ENCODE measurements at regions not wholly inside any gene's neighbourhood (a gene's known extent, or its start where the extent isn't known, plus 50 kb on each side); places are given as distances from the start of the nearest gene placed in this dataset.

DNA sequence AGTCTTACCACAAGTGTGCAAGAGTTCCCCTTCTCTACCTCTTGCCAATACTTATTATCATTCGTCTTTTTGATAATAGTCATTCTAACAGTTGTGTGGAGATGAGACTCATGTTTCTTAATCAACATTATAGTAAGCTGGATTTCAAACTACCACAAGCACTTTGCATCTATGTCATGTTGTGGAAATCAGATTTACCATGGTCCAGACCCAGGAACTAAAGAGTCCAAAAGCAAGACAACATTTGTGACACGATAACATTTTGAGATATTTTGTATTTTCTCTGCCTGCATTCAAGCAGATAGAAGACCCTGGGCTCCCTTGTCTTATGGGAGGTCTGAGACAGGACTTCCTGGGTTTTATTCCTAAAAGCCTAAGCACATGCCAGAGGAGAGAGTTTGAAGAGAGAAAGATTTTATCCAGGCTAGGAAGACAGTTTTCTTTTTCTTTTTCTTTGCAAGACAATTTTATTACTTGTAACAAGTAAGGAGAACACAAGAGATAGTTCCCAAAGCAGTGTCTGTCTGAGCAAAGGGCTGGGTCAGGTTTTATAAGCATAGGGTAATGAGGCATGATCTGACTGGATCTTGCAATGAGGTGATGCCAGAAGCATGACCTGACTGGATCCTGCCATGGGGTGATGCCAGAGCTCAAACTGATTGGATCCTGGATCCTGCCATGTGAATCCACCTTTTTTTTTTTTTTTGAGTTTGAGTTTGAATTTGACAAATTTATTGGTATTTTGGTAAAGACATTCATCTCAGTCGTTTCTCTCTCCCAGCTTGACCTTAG lies 180.5 kb upstream of the HMGA2 start:
- no peaks in the 10 kb centered on the region for H3K9me3 ChIP-seq (ENCODE audit: insufficient read depth, low read depth, low read length)
- H3K4me1 Mint-ChIP-seq (ENCODE audit: low read depth, unreplicated experiment), result peaks cover 11% of the 10 kb centered on the region
- no peaks in the 10 kb centered on the region for H3K36me3 Mint-ChIP-seq (ENCODE audit: low read depth, unreplicated experiment)
- TF ChIP-seq, protein P1, sequence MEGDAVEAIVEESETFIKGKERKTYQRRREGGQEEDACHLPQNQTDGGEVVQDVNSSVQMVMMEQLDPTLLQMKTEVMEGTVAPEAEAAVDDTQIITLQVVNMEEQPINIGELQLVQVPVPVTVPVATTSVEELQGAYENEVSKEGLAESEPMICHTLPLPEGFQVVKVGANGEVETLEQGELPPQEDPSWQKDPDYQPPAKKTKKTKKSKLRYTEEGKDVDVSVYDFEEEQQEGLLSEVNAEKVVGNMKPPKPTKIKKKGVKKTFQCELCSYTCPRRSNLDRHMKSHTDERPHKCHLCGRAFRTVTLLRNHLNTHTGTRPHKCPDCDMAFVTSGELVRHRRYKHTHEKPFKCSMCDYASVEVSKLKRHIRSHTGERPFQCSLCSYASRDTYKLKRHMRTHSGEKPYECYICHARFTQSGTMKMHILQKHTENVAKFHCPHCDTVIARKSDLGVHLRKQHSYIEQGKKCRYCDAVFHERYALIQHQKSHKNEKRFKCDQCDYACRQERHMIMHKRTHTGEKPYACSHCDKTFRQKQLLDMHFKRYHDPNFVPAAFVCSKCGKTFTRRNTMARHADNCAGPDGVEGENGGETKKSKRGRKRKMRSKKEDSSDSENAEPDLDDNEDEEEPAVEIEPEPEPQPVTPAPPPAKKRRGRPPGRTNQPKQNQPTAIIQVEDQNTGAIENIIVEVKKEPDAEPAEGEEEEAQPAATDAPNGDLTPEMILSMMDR (IDR thresholded peaks at IDR 0.05; ENCODE audit: insufficient read depth, low read depth, low read length), result no peak
- no peak for TF ChIP-seq EZH2 (IDR thresholded peaks at IDR 0.05; ENCODE audit: insufficient read depth, low read length)
- H3K27ac Mint-ChIP-seq (ENCODE audit: unreplicated experiment), result peak overlapping the region; percentile 14
- H3K4me3 Mint-ChIP-seq (ENCODE audit: unreplicated experiment), result no peak overlapping the region
- no peaks in the 10 kb centered on the region for H3K9me3 Mint-ChIP-seq (ENCODE audit: unreplicated experiment)
- H3K36me3 ChIP-seq (ENCODE audit: insufficient read depth, low read length), result no peaks in the 10 kb centered on the region
- no peaks in the 10 kb centered on the region for H3K27me3 ChIP-seq (ENCODE audit: insufficient read depth, low read length)
- DNase-seq (ENCODE audit: low read depth), result no peak
- no peaks in the 10 kb centered on the region for H3K79me2 ChIP-seq (ENCODE audit: insufficient read depth, low read length)
- H3K4me3 ChIP-seq (ENCODE audit: insufficient read depth, low read depth, low read length), result no peak overlapping the region
- no peak overlapping the region for H2AFZ ChIP-seq (ENCODE audit: low read depth, low read length)
- H3K4me2 ChIP-seq (ENCODE audit: low read length), result no peak overlapping the region
- no peak overlapping the region for H3K27ac ChIP-seq (ENCODE audit: low read depth, low read length)
- no peak overlapping the region for H3K9ac ChIP-seq (ENCODE audit: low read length)
- no peaks in the 10 kb centered on the region for H4K20me1 ChIP-seq (ENCODE audit: insufficient read depth, low read length)
- no peaks in the 10 kb centered on the region for H3K27me3 Mint-ChIP-seq (ENCODE audit: low read depth, unreplicated experiment)
- FAIRE-seq, result no peak
- peaks cover 24% of the 10 kb centered on the region for H3K4me1 ChIP-seq (ENCODE audit: insufficient read depth, low read length)

DNA sequence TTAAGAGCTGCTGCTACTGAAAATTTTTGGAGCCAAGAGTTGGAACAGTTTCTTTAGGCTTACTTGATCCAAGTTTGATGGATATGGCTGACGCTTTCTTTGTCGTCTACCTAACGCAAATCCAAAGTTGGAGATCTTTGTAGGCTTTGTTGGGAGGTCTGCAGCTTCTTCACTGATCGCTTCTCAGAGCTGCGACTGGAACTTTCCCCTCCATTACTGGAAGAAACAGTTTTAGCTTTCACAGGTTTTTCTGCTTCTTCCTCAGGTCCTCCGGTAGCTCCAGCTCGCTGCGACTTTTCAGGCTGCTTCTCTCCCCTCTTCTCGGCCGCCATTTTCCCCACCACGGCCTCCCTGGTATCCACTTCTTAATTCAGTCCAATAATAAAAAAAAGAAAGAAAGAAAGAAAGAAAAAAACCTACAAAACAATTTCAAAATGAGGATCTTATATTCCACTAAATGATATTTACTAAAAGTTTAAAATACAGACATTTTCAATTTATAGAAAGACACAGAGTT lies 178.1 kb upstream of the HMGA2 start:
- no peak overlapping the region for H3K27ac Mint-ChIP-seq (ENCODE audit: unreplicated experiment)
- Histone ChIP-seq H3K9ac (ENCODE audit: low read length) (no peak overlapping the region), H3K79me2 (ENCODE audit: insufficient read depth, low read length) (no peaks in the 10 kb centered on the region), H3K4me2 (ENCODE audit: low read length) (no peak overlapping the region), H2AFZ (ENCODE audit: low read depth, low read length) (no peak overlapping the region), H4K20me1 (ENCODE audit: insufficient read depth, low read length) (no peaks in the 10 kb centered on the region), H3K9me3 (ENCODE audit: insufficient read depth, low read depth, low read length) (no peaks in the 10 kb centered on the region), H3K4me3 (ENCODE audit: insufficient read depth, low read depth, low read length) (no peak overlapping the region), H3K4me1 (ENCODE audit: insufficient read depth, low read length) (peaks cover 21% of the 10 kb centered on the region), H3K36me3 (ENCODE audit: insufficient read depth, low read length) (no peaks in the 10 kb centered on the region), H3K27me3 (ENCODE audit: insufficient read depth, low read length) (no peaks in the 10 kb centered on the region), H3K27ac (ENCODE audit: low read depth, low read length) (no peak overlapping the region)
- no peak overlapping the region for H3K4me3 Mint-ChIP-seq (ENCODE audit: unreplicated experiment)
- no peaks in the 10 kb centered on the region for H3K36me3 Mint-ChIP-seq (ENCODE audit: low read depth, unreplicated experiment)
- FAIRE-seq (peak; percentile 49), DNase-seq (ENCODE audit: low read depth) (no peak)
- H3K9me3 Mint-ChIP-seq (ENCODE audit: unreplicated experiment), result peaks cover 4% of the 10 kb centered on the region
- H3K27me3 Mint-ChIP-seq (ENCODE audit: low read depth, unreplicated experiment), result no peaks in the 10 kb centered on the region
- peaks cover 6% of the 10 kb centered on the region for H3K4me1 Mint-ChIP-seq (ENCODE audit: low read depth, unreplicated experiment)
- TF ChIP-seq, protein P1 (IDR thresholded peaks at IDR 0.05; ENCODE audit: insufficient read depth, low read depth, low read length), result no peak
- no peak for TF ChIP-seq EZH2 (IDR thresholded peaks at IDR 0.05; ENCODE audit: insufficient read depth, low read length)

DNA sequence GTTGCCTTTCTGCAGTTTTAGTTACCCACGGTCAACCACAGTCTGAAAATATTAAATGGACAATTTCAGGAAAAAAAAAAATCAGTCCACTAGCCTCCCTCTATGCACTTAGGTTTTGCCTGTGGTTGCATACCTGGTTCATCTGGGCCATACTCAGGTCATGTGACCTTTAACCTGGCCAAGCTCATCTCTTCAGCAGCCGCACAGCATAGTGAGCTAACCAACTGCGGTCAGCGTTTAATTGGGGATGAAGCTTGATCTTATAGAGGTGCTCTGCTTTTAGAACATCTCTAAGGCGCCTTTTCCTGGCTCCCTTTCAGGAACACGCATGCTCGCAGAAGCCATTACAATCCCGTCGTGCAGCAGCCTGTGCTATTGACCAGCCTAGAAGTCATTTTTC lies 177.2 kb upstream of the HMGA2 start:
- H3K9me3 Mint-ChIP-seq (ENCODE audit: unreplicated experiment), result peaks cover 4% of the 10 kb centered on the region

More for the DNA sequence above, 177.2 kb upstream of the HMGA2 start:
- Histone ChIP-seq H3K4me1 (ENCODE audit: insufficient read depth, low read length) (peaks cover 21% of the 10 kb centered on the region), H3K79me2 (ENCODE audit: insufficient read depth, low read length) (no peaks in the 10 kb centered on the region), H3K4me3 (ENCODE audit: insufficient read depth, low read depth, low read length) (no peak overlapping the region), H4K20me1 (ENCODE audit: insufficient read depth, low read length) (no peaks in the 10 kb centered on the region), H3K9me3 (ENCODE audit: insufficient read depth, low read depth, low read length) (no peaks in the 10 kb centered on the region), H2AFZ (ENCODE audit: low read depth, low read length) (no peak overlapping the region), H3K27me3 (ENCODE audit: insufficient read depth, low read length) (no peaks in the 10 kb centered on the region), H3K4me2 (ENCODE audit: low read length) (no peak overlapping the region), H3K27ac (ENCODE audit: low read depth, low read length) (no peak overlapping the region), H3K36me3 (ENCODE audit: insufficient read depth, low read length) (no peaks in the 10 kb centered on the region), H3K9ac (ENCODE audit: low read length) (no peak overlapping the region)
- Mint-ChIP-seq H3K4me1 (ENCODE audit: low read depth, unreplicated experiment) (peaks cover 6% of the 10 kb centered on the region), H3K27me3 (ENCODE audit: low read depth, unreplicated experiment) (no peaks in the 10 kb centered on the region), H3K4me3 (ENCODE audit: unreplicated experiment) (no peak overlapping the region), H3K36me3 (ENCODE audit: low read depth, unreplicated experiment) (no peaks in the 10 kb centered on the region), H3K27ac (ENCODE audit: unreplicated experiment) (no peak overlapping the region)
- DNase-seq (ENCODE audit: low read depth), result no peak
- no peak for FAIRE-seq
- no peak for TF ChIP-seq EZH2 (IDR thresholded peaks at IDR 0.05; ENCODE audit: insufficient read depth, low read length)
- TF ChIP-seq, protein P1 (IDR thresholded peaks at IDR 0.05; ENCODE audit: insufficient read depth, low read depth, low read length), result no peak

Measured in astrocyte (in vitro differentiated cells and primary cell).